ENCODE measurements at regions not wholly inside any gene's neighbourhood (a gene's known extent, or its start where the extent isn't known, plus 50 kb on each side); places are given as distances from the start of the nearest gene placed in this dataset.
A peak's percentile ranks its signal among the peaks of the same experiment; 100 is the strongest.
"Not testable (repeated sequence)": the region's sequence is repeated elsewhere in the genome, so short reads cannot be mapped to it uniquely, and the experiment has no call there.

DNA sequence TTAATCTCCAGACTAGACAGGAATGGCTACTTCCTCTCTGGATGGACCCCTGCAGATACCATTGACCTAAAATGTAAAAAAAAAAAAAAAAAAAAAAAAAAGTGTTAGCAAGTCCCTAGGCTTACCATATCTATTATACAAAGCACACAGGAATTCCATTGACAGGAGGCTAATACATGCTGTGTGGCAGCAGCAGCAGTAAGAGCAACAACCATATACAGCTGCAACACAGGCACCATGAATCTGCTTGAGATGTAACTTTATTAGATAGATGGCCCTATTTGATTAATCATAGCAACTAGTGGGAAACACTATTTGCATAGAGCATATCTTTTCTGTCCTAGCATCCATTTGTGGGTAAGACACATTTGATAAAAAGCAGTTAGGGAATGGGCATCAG is 1447.1 kb downstream of the FAM181B start:
- DNase-seq (ENCODE audit: low spot score) = no peak

GRCh38 chr11:81280228-81280627 is 1453.4 kb downstream of the FAM181B start:
- not testable (repeated sequence) for DNase-seq (ENCODE audit: low spot score)

GRCh38 chr11:81278991-81279390 is 1454.7 kb downstream of the FAM181B start:
- DNase-seq (ENCODE audit: low spot score) = no peak

GRCh38 chr11:81270686-81271085 is 1463.0 kb downstream of the FAM181B start:
- no peak for DNase-seq (ENCODE audit: low spot score)

DNA sequence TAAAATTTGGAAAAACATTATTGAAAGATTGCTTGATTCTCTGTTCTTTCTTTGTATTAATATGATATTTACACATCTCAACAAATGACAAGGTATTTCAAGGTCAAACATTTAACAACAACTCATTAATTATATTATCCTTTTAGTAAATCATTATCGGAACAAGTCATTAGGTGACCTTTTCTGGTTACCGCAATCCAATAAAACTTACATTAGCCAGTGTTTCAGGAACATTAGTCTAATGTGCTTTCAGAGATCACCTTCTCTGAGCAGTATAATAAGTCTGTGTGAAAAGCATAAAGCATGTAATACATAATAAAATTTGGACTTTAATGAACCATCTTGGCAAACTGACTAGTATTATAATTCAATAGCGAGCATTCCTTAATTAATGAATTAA is 1466.4 kb downstream of the FAM181B start:
- DNase-seq (ENCODE audit: low spot score) = no peak

DNA sequence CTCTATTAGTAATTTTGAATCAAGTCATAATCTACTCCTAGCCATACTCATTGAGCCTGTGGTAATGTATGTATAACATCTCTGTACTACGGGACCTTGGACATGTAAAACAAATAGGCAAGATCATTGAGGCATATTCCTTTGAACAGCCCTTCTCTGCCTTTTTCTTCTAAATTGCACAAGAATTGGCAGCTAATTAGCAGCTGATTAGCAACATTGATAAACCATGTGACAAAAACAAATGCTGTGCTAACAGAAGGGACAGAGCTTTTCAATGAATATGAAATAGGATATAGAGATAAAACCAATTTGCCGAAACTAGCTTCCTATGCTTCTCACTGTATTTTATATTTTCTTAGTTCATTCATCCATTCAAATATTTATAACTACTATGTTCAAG is 1474.2 kb downstream of the FAM181B start:
- DNase-seq (ENCODE audit: low spot score) = no peak

DNA sequence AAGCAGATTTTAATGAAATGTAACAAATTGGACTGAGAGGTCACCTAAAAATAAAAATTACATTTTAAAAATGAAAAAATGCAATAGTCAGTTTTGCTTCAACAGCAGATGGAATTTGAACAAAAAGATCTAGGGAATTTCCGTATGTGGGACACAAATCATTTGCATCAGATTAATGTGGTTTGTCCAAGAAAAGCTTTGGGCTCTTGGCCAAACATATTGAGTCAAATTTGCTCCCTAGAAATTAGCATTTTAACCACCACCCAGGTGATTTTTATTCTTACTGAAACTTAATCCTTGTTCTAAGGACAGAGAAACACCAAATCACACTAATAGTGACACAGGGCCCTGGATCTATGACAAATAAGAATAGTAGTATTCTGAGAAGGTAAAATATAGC is 1477.8 kb downstream of the FAM181B start:
- no peak for DNase-seq (ENCODE audit: low spot score)

DNA sequence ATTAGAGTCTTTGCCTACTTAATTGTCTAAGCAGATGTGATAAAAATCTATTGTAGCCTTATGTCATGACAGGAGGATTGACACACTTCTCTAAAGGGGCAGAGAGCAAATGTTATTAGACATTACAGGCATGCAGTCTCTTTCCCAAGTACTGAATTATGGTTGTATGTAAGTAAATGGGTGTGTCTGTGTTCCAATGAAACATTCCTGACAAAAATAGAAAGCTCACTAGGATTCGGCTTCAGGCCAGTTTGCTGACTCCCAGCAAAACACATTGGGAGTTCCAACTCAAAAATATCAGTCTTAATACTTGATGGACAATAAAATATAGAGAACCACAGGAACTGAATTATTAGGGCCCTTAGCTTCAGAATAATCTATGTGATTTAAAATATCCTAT is 1480.4 kb downstream of the FAM181B start:
- no peak for DNase-seq (ENCODE audit: low spot score)

- no peak for DNase-seq (ENCODE audit: low spot score)
These were observed 1486.7 kb downstream of the FAM181B start for GRCh38 chr11:81246941-81247340.

DNA sequence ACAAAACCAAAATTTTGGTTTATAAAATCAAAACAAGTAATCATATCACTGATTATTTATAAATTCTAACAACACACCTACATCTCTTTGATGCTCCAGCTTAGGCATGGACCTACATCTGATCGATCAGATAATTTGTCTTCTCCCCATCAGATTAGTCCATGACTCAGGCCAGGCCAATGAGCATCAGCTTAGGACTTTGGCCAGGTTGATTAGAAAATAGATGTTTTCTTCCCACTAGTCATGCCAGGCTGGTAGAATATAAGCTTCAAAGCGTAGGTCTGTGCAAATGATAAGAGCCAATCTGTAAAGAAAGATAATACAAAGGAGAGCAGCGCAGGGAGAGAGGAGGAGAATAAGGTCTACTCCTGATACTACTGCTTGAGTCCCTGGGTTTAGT is 1487.9 kb downstream of the FAM181B start:
- no peak for DNase-seq (ENCODE audit: low spot score)

- no peak for DNase-seq (ENCODE audit: low spot score)
These were observed 1491.9 kb downstream of the FAM181B start for GRCh38 chr11:81241672-81242275.

DNA sequence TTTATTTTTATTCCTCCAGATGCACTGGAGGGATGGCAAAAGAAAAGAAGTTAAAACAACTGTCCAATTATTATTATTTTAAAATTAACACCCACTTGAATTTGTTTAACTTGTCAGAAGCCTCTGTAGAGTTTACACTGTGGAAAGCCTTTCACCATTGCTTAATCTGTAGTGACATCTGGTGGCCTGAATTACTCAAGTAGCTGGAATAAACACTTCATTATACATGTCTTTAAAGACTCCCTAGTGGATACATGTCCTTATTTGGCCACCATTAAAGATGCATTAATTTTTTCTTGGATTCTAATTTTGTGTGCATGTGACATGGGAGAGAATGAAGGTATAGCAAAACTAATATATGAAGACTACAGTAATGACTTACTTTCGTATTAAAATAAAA is 1496.5 kb downstream of the FAM181B start:
- peak; percentile 36 for DNase-seq (ENCODE audit: low spot score)

- DNase-seq (ENCODE audit: low spot score) = not testable (repeated sequence)
These were observed 1506.3 kb downstream of the FAM181B start for GRCh38 chr11:81227409-81227808.

DNA sequence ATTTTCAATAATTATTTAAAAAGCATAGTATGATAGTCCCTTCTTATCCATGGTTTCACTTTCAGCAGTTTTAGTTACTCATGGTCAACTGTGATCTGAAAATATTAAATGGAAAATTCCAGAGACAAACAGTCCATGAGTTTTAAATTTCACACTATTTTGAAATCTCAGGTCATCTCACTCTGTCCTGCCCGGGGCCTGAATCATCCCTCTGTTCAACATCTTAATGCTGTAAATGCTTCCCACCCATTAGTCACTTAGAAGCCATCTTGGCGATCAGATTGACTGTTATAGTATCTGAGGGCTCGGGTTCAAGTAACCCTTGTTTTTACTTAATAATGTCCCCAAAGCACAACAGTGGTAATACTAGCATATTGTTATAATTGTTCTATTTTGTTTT is 1509.3 kb downstream of the FAM181B start:
- no peak for DNase-seq (ENCODE audit: low spot score)

GRCh38 chr11:81222491-81222890 is 1511.2 kb downstream of the FAM181B start:
- DNase-seq (ENCODE audit: low spot score) = no peak

GRCh38 chr11:81220146-81220895 is 1513.3 kb downstream of the FAM181B start:
- no peak for DNase-seq (ENCODE audit: low spot score)

DNA sequence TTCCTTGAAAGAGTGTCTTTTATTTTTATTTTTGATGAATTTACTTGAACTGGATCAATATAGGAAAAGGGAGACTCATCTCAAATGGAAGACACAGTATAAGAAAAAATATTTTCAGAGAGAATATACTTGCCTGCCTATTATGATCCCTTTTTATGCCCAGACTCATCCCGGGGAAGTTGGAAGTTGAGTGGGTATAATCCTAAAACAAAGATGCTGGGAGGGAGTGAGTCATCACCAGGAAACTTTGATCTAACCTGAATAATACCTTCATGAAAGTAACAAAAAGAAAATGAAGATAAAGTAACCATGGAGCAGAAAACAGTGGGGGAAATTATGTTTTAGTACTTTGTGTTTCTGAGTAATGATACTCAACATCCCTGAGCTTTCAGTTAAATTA is 1514.0 kb downstream of the FAM181B start:
- DNase-seq (ENCODE audit: low spot score) = no peak

DNA sequence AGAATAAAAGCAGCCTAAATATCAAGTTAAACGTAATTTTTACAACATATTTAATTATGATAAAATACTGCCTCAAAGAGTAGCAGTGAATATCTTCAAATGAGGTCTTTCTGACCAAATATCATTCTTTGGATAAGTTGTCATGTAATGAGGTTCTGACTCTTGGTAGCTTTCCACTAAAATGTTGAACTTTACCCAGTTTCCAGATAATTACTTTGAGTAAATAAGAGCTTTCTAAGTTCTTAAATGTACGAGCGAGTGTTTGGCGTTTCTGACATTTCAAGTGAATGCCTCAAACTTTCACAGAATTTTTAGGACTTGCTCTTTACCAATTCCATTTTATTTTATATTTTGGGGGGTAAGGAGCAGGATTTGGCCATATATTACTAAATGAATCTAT is 1515.2 kb downstream of the FAM181B start:
- no peak for DNase-seq (ENCODE audit: low spot score)

DNA sequence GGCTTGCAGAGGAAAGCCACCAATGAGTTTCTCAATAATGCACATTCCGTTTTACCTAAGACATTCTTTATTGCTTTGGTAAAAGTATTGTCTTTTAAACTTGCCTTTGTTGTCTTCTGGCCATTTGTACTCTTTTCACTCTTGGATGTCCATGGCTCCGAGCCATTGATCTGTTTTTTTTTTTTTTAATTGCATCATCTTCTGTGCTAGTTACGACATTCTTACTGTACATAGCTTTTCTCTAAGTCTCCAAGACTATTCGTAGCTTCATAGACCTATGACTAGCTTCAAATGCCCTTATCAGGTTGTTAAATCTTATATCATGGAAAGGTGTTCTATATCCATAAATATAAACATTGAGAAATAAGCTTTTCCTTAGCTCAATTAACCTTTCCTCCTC is 1522.6 kb downstream of the FAM181B start:
- DNase-seq (ENCODE audit: low spot score) = no peak

DNA sequence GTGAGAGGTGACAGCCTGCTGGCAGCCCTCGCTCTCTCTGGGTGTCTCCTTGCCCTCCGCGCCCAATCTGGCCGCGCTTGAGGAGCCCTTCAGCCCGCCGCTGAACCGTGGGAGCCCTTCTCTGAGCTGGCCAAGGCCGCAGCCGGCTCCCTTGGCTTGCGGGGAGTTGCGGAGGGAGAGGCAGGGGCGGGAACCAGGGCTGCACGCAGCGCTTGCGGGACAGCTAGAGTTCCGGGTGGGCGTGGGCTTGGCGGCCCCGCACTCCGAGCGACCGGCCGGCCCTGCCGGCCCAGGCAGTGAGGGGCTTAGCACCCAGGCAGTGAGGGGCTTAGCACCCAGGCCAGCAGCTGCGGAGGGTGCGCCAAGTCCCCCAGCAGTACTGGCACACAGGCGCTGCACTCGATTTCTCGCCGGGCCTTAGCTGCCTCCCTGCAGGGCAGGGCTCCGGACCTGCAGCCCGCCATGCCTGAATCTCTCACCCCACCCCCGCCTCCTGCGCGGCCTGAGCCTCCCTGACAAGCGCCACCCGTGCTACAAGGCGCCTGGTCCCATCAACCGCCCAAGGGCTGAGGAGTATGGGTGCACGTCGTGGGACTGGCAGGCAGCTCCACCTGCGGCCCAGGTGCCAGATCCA is 1526.1 kb downstream of the FAM181B start:
- DNase-seq (ENCODE audit: low spot score) = no peak

- no peak for DNase-seq (ENCODE audit: low spot score)
These were observed 1529.8 kb downstream of the FAM181B start for GRCh38 chr11:81203876-81204275.

- DNase-seq (ENCODE audit: low spot score) = no peak
These were observed 1536.3 kb downstream of the FAM181B start for GRCh38 chr11:81197396-81197795.

DNA sequence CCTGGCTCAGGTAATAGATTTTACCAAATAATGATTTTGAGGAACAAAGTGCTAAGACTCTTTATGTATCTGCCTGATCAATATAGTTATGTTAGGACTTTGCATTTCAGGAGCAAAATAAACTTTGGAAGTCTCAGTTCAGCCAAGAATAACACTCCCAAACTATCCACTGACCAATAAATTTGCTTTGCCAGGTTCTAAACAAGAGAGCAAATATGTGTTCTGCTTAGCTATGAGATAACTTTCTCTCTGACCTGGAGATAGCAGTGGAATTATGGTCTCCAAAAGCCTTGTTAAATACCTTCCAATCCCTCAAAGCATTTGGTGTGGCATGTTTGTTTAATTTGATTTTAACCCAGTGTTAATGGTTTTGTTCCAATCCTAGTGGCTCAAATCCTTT is 1541.1 kb downstream of the FAM181B start:
- DNase-seq (ENCODE audit: low spot score) = no peak
